ENCODE measurements at regions not wholly inside any gene's neighbourhood (a gene's known extent, or its start where the extent isn't known, plus 50 kb on each side); places are given as distances from the start of the nearest gene placed in this dataset.
"Not testable (repeated sequence)": the region's sequence is repeated elsewhere in the genome, so short reads cannot be mapped to it uniquely, and the experiment has no call there.

GRCh38 chr16:85518398-85519049 is 94.6 kb upstream of the GSE1 start:
- Histone ChIP-seq H3T11ph (ENCODE audit: low read length) (no peak overlapping the region), H4K91ac (ENCODE audit: insufficient read length, low read depth, low read length) (no peak overlapping the region), H3K9me3 (ENCODE audit: control insufficient read depth, low read depth, low read length) (no peaks in the 10 kb centered on the region), H2AK5ac (ENCODE audit: insufficient read length, low read length) (no peak overlapping the region), H2BK120ac (ENCODE audit: low read depth, low read length, poor library complexity, severe bottlenecking) (no peak overlapping the region), H3K79me2 (ENCODE audit: insufficient read depth, low read length) (no peaks in the 10 kb centered on the region), H3K4ac (ENCODE audit: low read depth, low read length) (no peak overlapping the region), H3K56ac (ENCODE audit: insufficient read length, low read depth, low read length) (no peak overlapping the region), H4K20me1 (ENCODE audit: control insufficient read depth, insufficient read depth, insufficient read length) (no peaks in the 10 kb centered on the region), H4K5ac (ENCODE audit: insufficient read length, low read depth, low read length) (no peak overlapping the region), H4K8ac (replicated peaks; ENCODE audit: insufficient read length, low read depth, low read length) (no peak overlapping the region), H3K18ac (ENCODE audit: insufficient read length, low read depth, low read length) (no peak overlapping the region), H3K23me2 (ENCODE audit: insufficient read length, low read depth, low read length, poor library complexity, severe bottlenecking) (no peaks in the 10 kb centered on the region), H3K4me1 (ENCODE audit: insufficient read depth, low read length) (peaks cover 3% of the 10 kb centered on the region; the same call in 1 of the 2 replicates), H3K14ac (ENCODE audit: insufficient read depth, low read length) (no peak overlapping the region), H3K27me3 (ENCODE audit: insufficient read depth, low read length) (no peaks in the 10 kb centered on the region), H3K27ac (ENCODE audit: insufficient read length, low read depth, low read length) (no peak overlapping the region), H3K9ac (ENCODE audit: extremely low read depth, insufficient read length, low read length) (no peak overlapping the region), H3K79me1 (ENCODE audit: insufficient read depth, low read depth, low read length, poor library complexity, severe bottlenecking) (no peaks in the 10 kb centered on the region), H2BK12ac (ENCODE audit: insufficient read length, low read depth, low read length) (no peak overlapping the region), H2BK20ac (ENCODE audit: low read depth, low read length, poor library complexity, severe bottlenecking) (no peak overlapping the region), H2BK5ac (ENCODE audit: insufficient read length, low read length) (no peak overlapping the region), H2AFZ (ENCODE audit: low read length) (no peak overlapping the region), H2BK15ac (ENCODE audit: low read depth, low read length) (no peak overlapping the region), H3K23ac (ENCODE audit: insufficient read length, low read depth, low read length) (no peak overlapping the region), H3K4me2 (ENCODE audit: insufficient read depth, insufficient read length, low read length) (no peak overlapping the region)
- Mint-ChIP-seq H3K27me3 (ENCODE audit: low read depth) (no peaks in the 10 kb centered on the region; the same call in 1 of the 2 replicates), H3K36me3 (ENCODE audit: insufficient read depth in 1 of 3, low read depth in 3 of 3) (peaks cover 0 to 9% (median 8%) of the 10 kb centered on the region in 3 experiments; a peak in 4 of 7 replicates), H3K9me3 (peaks cover 0 to 6% of the 10 kb centered on the region in 2 experiments; a peak in 3 of 5 replicates), H3K4me3 (no peak overlapping the region), H3K27ac (no peak overlapping the region), H3K4me1 (peaks cover 22 to 50% of the 10 kb centered on the region in 2 experiments)
- WGBS (ENCODE audit: extremely low coverage, insufficient read length, low lambda C conversion rate) = no CpG with 5 or more reads among the region's 17 CpGs
- TF ChIP-seq CTCF (conservative IDR thresholded peaks at IDR 0.05) = no peak
- DNase-seq = no peak

GRCh38 chr16:85519050-85519440 is 94.1 kb upstream of the GSE1 start:
- H2BK20ac ChIP-seq (ENCODE audit: low read depth, low read length, poor library complexity, severe bottlenecking) = not testable (repeated sequence)

More at GRCh38 chr16:85519050-85519440, 94.1 kb upstream of the GSE1 start:
- H4K91ac ChIP-seq (ENCODE audit: insufficient read length, low read depth, low read length); H3K23me2 ChIP-seq (ENCODE audit: insufficient read length, low read depth, low read length, poor library complexity, severe bottlenecking); H4K5ac ChIP-seq (ENCODE audit: insufficient read length, low read depth, low read length); H3K27me3 ChIP-seq (ENCODE audit: insufficient read depth, low read length); H3K27me3 Mint-ChIP-seq (ENCODE audit: low read depth); H4K20me1 ChIP-seq (ENCODE audit: control insufficient read depth, insufficient read depth, insufficient read length); H3K4me2 ChIP-seq (ENCODE audit: insufficient read depth, insufficient read length, low read length); H2BK15ac ChIP-seq (ENCODE audit: low read depth, low read length); H2BK120ac ChIP-seq (ENCODE audit: low read depth, low read length, poor library complexity, severe bottlenecking); H3K14ac ChIP-seq (ENCODE audit: insufficient read depth, low read length); H2AK5ac ChIP-seq (ENCODE audit: insufficient read length, low read length); H2BK12ac ChIP-seq (ENCODE audit: insufficient read length, low read depth, low read length); DNase-seq; H4K8ac ChIP-seq (replicated peaks; ENCODE audit: insufficient read length, low read depth, low read length); H3K27ac ChIP-seq (ENCODE audit: insufficient read length, low read depth, low read length); H3K23ac ChIP-seq (ENCODE audit: insufficient read length, low read depth, low read length); H3K4me3 Mint-ChIP-seq; H3T11ph ChIP-seq (ENCODE audit: low read length); H3K79me2 ChIP-seq (ENCODE audit: insufficient read depth, low read length); H3K9me3 ChIP-seq (ENCODE audit: control insufficient read depth, low read depth, low read length); H3K18ac ChIP-seq (ENCODE audit: insufficient read length, low read depth, low read length); H3K9ac ChIP-seq (ENCODE audit: extremely low read depth, insufficient read length, low read length); H3K79me1 ChIP-seq (ENCODE audit: insufficient read depth, low read depth, low read length, poor library complexity, severe bottlenecking); H3K9me3 Mint-ChIP-seq; H3K4ac ChIP-seq (ENCODE audit: low read depth, low read length); H3K56ac ChIP-seq (ENCODE audit: insufficient read length, low read depth, low read length); H3K4me1 ChIP-seq (ENCODE audit: insufficient read depth, low read length); H3K27ac Mint-ChIP-seq; H2BK5ac ChIP-seq (ENCODE audit: insufficient read length, low read length); H3K36me3 Mint-ChIP-seq (ENCODE audit: insufficient read depth in 1 of 3, low read depth in 3 of 3); H2AFZ ChIP-seq (ENCODE audit: low read length): not testable (repeated sequence)
- WGBS (ENCODE audit: extremely low coverage, insufficient read length, low lambda C conversion rate) = no CpG with 5 or more reads among the region's 5 CpGs
- peaks cover 22 to 46% of the 10 kb centered on the region in 2 experiments for H3K4me1 Mint-ChIP-seq

All from H9 (cell line).